ENCODE measurements at regions not wholly inside any gene's neighbourhood (a gene's known extent, or its start where the extent isn't known, plus 50 kb on each side); places are given as distances from the start of the nearest gene placed in this dataset.

- Histone ChIP-seq H4K20me1 (ENCODE audit: low read length) (no peaks in the 10 kb centered on the region), H2AFZ (ENCODE audit: low read length) (no peak overlapping the region), H3K4me2 (ENCODE audit: low read length) (no peak overlapping the region), H3K9me3 (ENCODE audit: low read length) (no peaks in the 10 kb centered on the region), H3K27me3 (ENCODE audit: low read length) (no peaks in the 10 kb centered on the region), H3K27ac (ENCODE audit: low read length) (no peak overlapping the region), H3K36me3 (ENCODE audit: low read depth, low read length) (no peaks in the 10 kb centered on the region), H3F3A (ENCODE audit: low read length, unreplicated experiment) (no peaks in the 10 kb centered on the region), H3K4me3 (ENCODE audit: low read length) (no peak overlapping the region), H3K9me2 (replicated peaks; ENCODE audit: low read length) (no peaks in the 10 kb centered on the region), H3K4me1 (ENCODE audit: insufficient read depth, low read length) (no peaks in the 10 kb centered on the region), H3K79me2 (ENCODE audit: low read length) (no peaks in the 10 kb centered on the region), H3K9ac (ENCODE audit: low read length) (no peak overlapping the region)
- CTCF ChIA-PET, result no interaction called here
- TF ChIP-seq CTCF (conservative IDR thresholded peaks at IDR 0.05; ENCODE audit: low read depth, low read length) (no peak), EZH2phosphoT487 (IDR thresholded peaks at IDR 0.05; ENCODE audit: borderline replicate concordance, low read length) (no peak), EZH2 (IDR thresholded peaks at IDR 0.05; ENCODE audit: low read length, unreplicated experiment) (no peak)
- no TSS peak for BruUV-seq (replicated peaks)
- DNase-seq, result no peak
- intact Hi-C loops (cut with micrococcal nuclease), result no loop called here
- no peak for ATAC-seq
- POLR2A ChIA-PET (ENCODE audit: unreplicated experiment), result no interaction called here
Observed at GRCh38 chr12:91307957-91308670, 125.5 kb upstream of the DCN start.

GRCh38 chr12:91290354-91290753 is 107.7 kb upstream of the DCN start:
- no peak for TF ChIP-seq CTCF (conservative IDR thresholded peaks at IDR 0.05; ENCODE audit: low read depth, low read length)
- no peak for TF ChIP-seq EZH2 (IDR thresholded peaks at IDR 0.05; ENCODE audit: low read length, unreplicated experiment)
- no peak for TF ChIP-seq EZH2phosphoT487 (IDR thresholded peaks at IDR 0.05; ENCODE audit: borderline replicate concordance, low read length)
- Histone ChIP-seq H3K9ac (ENCODE audit: low read length) (no peak overlapping the region), H3K4me3 (ENCODE audit: low read length) (no peak overlapping the region), H3K4me2 (ENCODE audit: low read length) (no peak overlapping the region), H3K4me1 (ENCODE audit: insufficient read depth, low read length) (no peaks in the 10 kb centered on the region), H3K36me3 (ENCODE audit: low read depth, low read length) (no peaks in the 10 kb centered on the region), H3K79me2 (ENCODE audit: low read length) (no peaks in the 10 kb centered on the region), H4K20me1 (ENCODE audit: low read length) (no peaks in the 10 kb centered on the region), H3K27me3 (ENCODE audit: low read length) (no peaks in the 10 kb centered on the region), H3K9me3 (ENCODE audit: low read length) (no peaks in the 10 kb centered on the region), H3K9me2 (replicated peaks; ENCODE audit: low read length) (0 out of 2 replicates have a peak, but pooled peaks cover 7% of the 10 kb centered on the region), H3F3A (ENCODE audit: low read length, unreplicated experiment) (no peaks in the 10 kb centered on the region), H2AFZ (ENCODE audit: low read length) (no peak overlapping the region), H3K27ac (ENCODE audit: low read length) (no peak overlapping the region)
- ChIA-PET POLR2A (ENCODE audit: unreplicated experiment) (no interaction called here), CTCF (no interaction called here)
- BruUV-seq (replicated peaks), result no TSS peak
- ATAC-seq, result no peak
- no peak for DNase-seq
- intact Hi-C loops (cut with micrococcal nuclease), result no loop called here

- no peaks in the 10 kb centered on the region for H3K79me2 ChIP-seq (ENCODE audit: low read length)
- H3K9ac ChIP-seq (ENCODE audit: low read length), result no peak overlapping the region
- H3F3A ChIP-seq (ENCODE audit: low read length, unreplicated experiment), result no peaks in the 10 kb centered on the region
- H3K4me1 ChIP-seq (ENCODE audit: insufficient read depth, low read length), result no peaks in the 10 kb centered on the region
- BruUV-seq (replicated peaks), result no TSS peak
- ChIA-PET CTCF (no interaction called here), POLR2A (ENCODE audit: unreplicated experiment) (no interaction called here)
- no peaks in the 10 kb centered on the region for H3K27me3 ChIP-seq (ENCODE audit: low read length)
- DNase-seq (no peak), ATAC-seq (no peak)
- H4K20me1 ChIP-seq (ENCODE audit: low read length), result no peaks in the 10 kb centered on the region
- no peak overlapping the region for H3K4me3 ChIP-seq (ENCODE audit: low read length)
- no peak for TF ChIP-seq CTCF (conservative IDR thresholded peaks at IDR 0.05; ENCODE audit: low read depth, low read length)
- no peak for TF ChIP-seq EZH2phosphoT487 (IDR thresholded peaks at IDR 0.05; ENCODE audit: borderline replicate concordance, low read length)
- no peak for TF ChIP-seq EZH2 (IDR thresholded peaks at IDR 0.05; ENCODE audit: low read length, unreplicated experiment)
- H3K9me3 ChIP-seq (ENCODE audit: low read length), result no peaks in the 10 kb centered on the region
- intact Hi-C loops (cut with micrococcal nuclease), result no loop called here
- H2AFZ ChIP-seq (ENCODE audit: low read length), result no peak overlapping the region
- 0 out of 2 replicates have a peak, but pooled peaks cover 7% of the 10 kb centered on the region for H3K9me2 ChIP-seq (replicated peaks; ENCODE audit: low read length)
- H3K27ac ChIP-seq (ENCODE audit: low read length), result no peak overlapping the region
- H3K4me2 ChIP-seq (ENCODE audit: low read length), result no peak overlapping the region
- H3K36me3 ChIP-seq (ENCODE audit: low read depth, low read length), result no peaks in the 10 kb centered on the region
Observed at GRCh38 chr12:91289906-91290305, 107.3 kb upstream of the DCN start.

All from PC-3 (cell line).